ENCODE measurements at regions not wholly inside any gene's neighbourhood (a gene's known extent, or its start where the extent isn't known, plus 50 kb on each side); places are given as distances from the start of the nearest gene placed in this dataset.
"Not testable (repeated sequence)": the region's sequence is repeated elsewhere in the genome, so short reads cannot be mapped to it uniquely, and the experiment has no call there.

- DNase-seq (ENCODE audit: low read depth), result peak; percentile 98
These were observed 367.5 kb upstream of the CTSO start for GRCh38 chr4:156321203-156321602.

- no peak for DNase-seq (ENCODE audit: low read depth)
These were observed 359.8 kb upstream of the CTSO start for GRCh38 chr4:156313497-156313896.

GRCh38 chr4:156312261-156312847, 358.7 kb upstream of the CTSO start:
- no peak for DNase-seq (ENCODE audit: low read depth)

GRCh38 chr4:156309031-156309430, 355.4 kb upstream of the CTSO start:
- DNase-seq (ENCODE audit: low read depth), result no peak

- no peak for DNase-seq (ENCODE audit: low read depth)
These were observed 350.0 kb upstream of the CTSO start for GRCh38 chr4:156303708-156304107.

- peak; percentile 75 for DNase-seq (ENCODE audit: low read depth)
These were observed 344.6 kb upstream of the CTSO start for GRCh38 chr4:156298230-156298629.

- DNase-seq (ENCODE audit: low read depth), result peak; percentile 47
These were observed 342.1 kb upstream of the CTSO start for GRCh38 chr4:156295676-156296195.

GRCh38 chr4:156294577-156294976, 340.9 kb upstream of the CTSO start:
- peak; percentile 93 for DNase-seq (ENCODE audit: low read depth)

- DNase-seq (ENCODE audit: low read depth), result peak; percentile 82
These were observed 340.1 kb upstream of the CTSO start for GRCh38 chr4:156293657-156294297.

GRCh38 chr4:156291317-156291716, 337.7 kb upstream of the CTSO start:
- DNase-seq (ENCODE audit: low read depth), result peak; percentile 89

- peak; percentile 82 for DNase-seq (ENCODE audit: low read depth)
These were observed 337.1 kb upstream of the CTSO start for GRCh38 chr4:156290811-156291210.

- not testable (repeated sequence) for DNase-seq (ENCODE audit: low read depth)
These were observed 336.4 kb upstream of the CTSO start for GRCh38 chr4:156290026-156290425.

GRCh38 chr4:156280686-156281085, 327.0 kb upstream of the CTSO start:
- DNase-seq (ENCODE audit: low read depth), result no peak

GRCh38 chr4:156265407-156265806, 311.7 kb upstream of the CTSO start:
- no peak for DNase-seq (ENCODE audit: low read depth)

- DNase-seq (ENCODE audit: low read depth), result no peak
These were observed 307.6 kb upstream of the CTSO start for GRCh38 chr4:156261230-156261629.

- no peak for DNase-seq (ENCODE audit: low read depth)
These were observed 301.8 kb upstream of the CTSO start for GRCh38 chr4:156255230-156256007.

GRCh38 chr4:156252358-156252921, 298.8 kb upstream of the CTSO start:
- DNase-seq (ENCODE audit: low read depth), result peak; percentile 56

- DNase-seq (ENCODE audit: low read depth), result no peak
These were observed 297.9 kb upstream of the CTSO start for GRCh38 chr4:156251373-156252065.

GRCh38 chr4:156248917-156249316, 295.3 kb upstream of the CTSO start:
- DNase-seq (ENCODE audit: low read depth), result no peak

GRCh38 chr4:156247470-156247869, 293.8 kb upstream of the CTSO start:
- DNase-seq (ENCODE audit: low read depth), result no peak

- no peak for DNase-seq (ENCODE audit: low read depth)
These were observed 289.3 kb upstream of the CTSO start for GRCh38 chr4:156243015-156243414.

- peak; percentile 85 for DNase-seq (ENCODE audit: low read depth)
These were observed 288.7 kb upstream of the CTSO start for GRCh38 chr4:156242390-156242789.

Data from amniotic epithelial cell (primary cell).